Esophagus muscularis mucosa (tissue), 3 donors: ENCODE measurements at regions not wholly inside any gene's neighbourhood (a gene's known extent, or its start where the extent isn't known, plus 50 kb on each side); places are given as distances from the start of the nearest gene placed in this dataset.

Experiments
- small RNA-seq, 3 donors: library from RNA; depleted of rRNA; stranded (forward); fragments of <200 nt; gene quantifications; one replicate each; pipeline ENCODE3, GENCODE V24; 2016

Small RNA genes lying in the stretch of these regions (small RNA-seq; reads per million reads assigned to genes)
- gene RF00019, result 0 reads per million in 3 donors
